PC-3 (cell line): ENCODE measurements at regions not wholly inside any gene's neighbourhood (a gene's known extent, or its start where the extent isn't known, plus 50 kb on each side); places are given as distances from the start of the nearest gene placed in this dataset.
"Not testable (repeated sequence)": the region's sequence is repeated elsewhere in the genome, so short reads cannot be mapped to it uniquely, and the experiment has no call there.

Source experiments
- ATAC-seq: fragments of 200-7000 bp; cut with Tn5 transposase; 2 replicates; pipeline ENCODE4 v1.9.1; 2020; ENCODE audit warnings: mild to moderate bottlenecking, moderate library complexity
- BruUV-seq: library from RNA; stranded (reverse); fragments of 400-500 nt; replicated peaks from 2 replicates; lab custom pipeline; 2021; lab: Mats Ljungman, UMichigan
- CTCF ChIA-PET: fragments of 300-600 bp; sonication (Branson Sonifier 250); formaldehyde crosslinking; loops from one replicate; lab custom pipeline; 2022; ENCODE audit warnings: antibody characterized with exemption; lab: Charles Lee
- POLR2A ChIA-PET: fragments of 300-600 bp; sonication (Branson Sonifier 250); formaldehyde crosslinking; loops from one replicate; lab custom pipeline; 2022; ENCODE audit warnings: antibody characterized with exemption; ENCODE audit not compliant: unreplicated experiment; lab: Charles Lee
- DNase-seq: peaks from one replicate; pipeline ENCODE4 v3.0.0-alpha.2; 2015
- H2AFZ ChIP-seq: fragments of 300-600 bp; sonication (generic); 2 replicates; pipeline ENCODE4 v1.6.0; 2016; ENCODE audit warnings: antibody characterized with exemption, low read length
- H3F3A ChIP-seq: fragments of 300-600 bp; sonication (generic); one replicate; pipeline ENCODE4 v1.6.0; 2017; ENCODE audit warnings: antibody characterized with exemption, low read length, control low read depth, mild to moderate bottlenecking; ENCODE audit not compliant: unreplicated experiment
- H3K27ac ChIP-seq: fragments of 300-600 bp; sonication (generic); 2 replicates; pipeline ENCODE4 v1.5.1; 2016; ENCODE audit warnings: mild to moderate bottlenecking, low read length
- H3K27me3 ChIP-seq: fragments of 300-600 bp; sonication (generic); 2 replicates; pipeline ENCODE4 v1.6.1; 2016; ENCODE audit warnings: low read length, mixed read lengths
- H3K36me3 ChIP-seq: fragments of 300-600 bp; sonication (generic); 2 replicates; pipeline ENCODE4 v1.6.1; 2016; ENCODE audit warnings: low read depth, mixed run types, low read length, mixed read lengths
- H3K4me1 ChIP-seq: fragments of 300-600 bp; sonication (generic); 2 replicates; pipeline ENCODE4 v1.5.1; 2016; ENCODE audit warnings: low read length; ENCODE audit not compliant: insufficient read depth
- H3K4me2 ChIP-seq: fragments of 300-600 bp; sonication (generic); 2 replicates; pipeline ENCODE4 v1.6.0; 2016; ENCODE audit warnings: low read length
- H3K4me3 ChIP-seq: fragments of 300-600 bp; sonication (generic); 2 replicates; pipeline ENCODE4 v1.5.1; 2016; ENCODE audit warnings: mild to moderate bottlenecking, low read length, mixed read lengths
- H3K79me2 ChIP-seq: fragments of 300-600 bp; sonication (generic); 2 replicates; pipeline ENCODE4 v1.6.1; 2017; ENCODE audit warnings: low read length, mixed read lengths
- H3K9ac ChIP-seq: fragments of 300-600 bp; sonication (generic); 2 replicates; pipeline ENCODE4 v1.6.0; 2016; ENCODE audit warnings: mild to moderate bottlenecking, low read length
- H3K9me2 ChIP-seq: fragments of 300-600 bp; sonication (generic); replicated peaks from 2 replicates; pipeline ENCODE4 v1.6.1; 2016; ENCODE audit warnings: mixed run types, low read length, mixed read lengths
- H3K9me3 ChIP-seq: fragments of 300-600 bp; sonication (generic); 2 replicates; pipeline ENCODE4 v1.6.1; 2016; ENCODE audit warnings: low read length, mixed read lengths
- H4K20me1 ChIP-seq: fragments of 300-600 bp; sonication (generic); 2 replicates; pipeline ENCODE4 v1.6.1; 2016; ENCODE audit warnings: low read length, mixed read lengths
- CTCF ChIP-seq: fragments of 300-600 bp; sonication (generic); conservative IDR thresholded peaks from 2 replicates; pipeline ENCODE4 v1.5.1; 2017; ENCODE audit warnings: antibody characterized with exemption, low read depth, mild to moderate bottlenecking, low read length
- EZH2 ChIP-seq: fragments of 300-600 bp; sonication (generic); IDR thresholded peaks from one replicate; pipeline ENCODE4 v1.6.1; 2017; ENCODE audit warnings: antibody characterized with exemption, mild to moderate bottlenecking, low read length; ENCODE audit not compliant: unreplicated experiment
- EZH2phosphoT487 ChIP-seq: fragments of 300-600 bp; sonication (generic); IDR thresholded peaks from 2 replicates; pipeline ENCODE4 v1.6.1; 2018; ENCODE audit warnings: mild to moderate bottlenecking, antibody characterized with exemption, low read length, borderline replicate concordance
- intact Hi-C: fragments of 100-400 bp; cut with micrococcal nuclease; formaldehyde crosslinking; loops from 2 replicates; pipeline ENCODE4 v1.9.0; 2023

- ATAC-seq (no peak), DNase-seq (no peak)
- ChIA-PET POLR2A (interaction anchor here (0.7 kb wide), 1 partner anchor 9 kb away, joined by 3 read pairs; no protein-coding TSS in a partner anchor), CTCF (no interaction called here)
- Histone ChIP-seq H3K9ac (no peak overlapping the region), H3K4me1 (no peaks in the 10 kb centered on the region), H3K27ac (no peak overlapping the region), H3K4me3 (no peak overlapping the region), H3K4me2 (no peak overlapping the region), H3K9me2 (no peaks in the 10 kb centered on the region), H3K79me2 (no peaks in the 10 kb centered on the region), H2AFZ (peak overlapping the region; percentile 48; the same call in 1 of the 2 replicates), H3F3A (no peaks in the 10 kb centered on the region), H4K20me1 (no peaks in the 10 kb centered on the region), H3K36me3 (no peaks in the 10 kb centered on the region), H3K9me3 (no peaks in the 10 kb centered on the region), H3K27me3 (no peaks in the 10 kb centered on the region)
- intact Hi-C loops = no loop called here
- no peak for TF ChIP-seq CTCF
- no peak for TF ChIP-seq EZH2phosphoT487
- TF ChIP-seq EZH2 = no peak
- no TSS peak for BruUV-seq
Observed at GRCh38 chrX:92270936-92271855, 492.0 kb downstream of the PCDH11X start.

GRCh38 chrX:92278556-92278955, 499.4 kb downstream of the PCDH11X start:
- H3K9me3 ChIP-seq, H2AFZ ChIP-seq, POLR2A ChIA-PET, CTCF ChIA-PET, BruUV-seq, H3K9me2 ChIP-seq, H3K36me3 ChIP-seq, H3K9ac ChIP-seq, H4K20me1 ChIP-seq, H3K4me1 ChIP-seq, H3F3A ChIP-seq, H3K27ac ChIP-seq, intact Hi-C loops, ATAC-seq, H3K27me3 ChIP-seq, H3K79me2 ChIP-seq, DNase-seq, H3K4me2 ChIP-seq, H3K4me3 ChIP-seq: not testable (repeated sequence)

- H3K4me2 ChIP-seq, H3F3A ChIP-seq, H3K4me1 ChIP-seq, H3K9ac ChIP-seq, H4K20me1 ChIP-seq, BruUV-seq, H2AFZ ChIP-seq, H3K79me2 ChIP-seq, ATAC-seq, intact Hi-C loops, H3K27ac ChIP-seq, H3K9me2 ChIP-seq, H3K9me3 ChIP-seq, H3K4me3 ChIP-seq, CTCF ChIA-PET, DNase-seq, H3K27me3 ChIP-seq, H3K36me3 ChIP-seq: not testable (repeated sequence)
- POLR2A ChIA-PET = interaction anchor here (0.6 kb wide), 1 partner anchor 10 kb away, joined by 3 read pairs; no protein-coding TSS in a partner anchor
Observed at GRCh38 chrX:92280347-92280746, 501.2 kb downstream of the PCDH11X start.
